MG63 (cell line): ENCODE measurements at regions not wholly inside any gene's neighbourhood (a gene's known extent, or its start where the extent isn't known, plus 50 kb on each side); places are given as distances from the start of the nearest gene placed in this dataset.

Experiments used
- DNase-seq: peaks from one replicate; pipeline ENCODE4 v3.0.0-alpha.2; 2020
- H3K27me3 ChIP-seq: fragments of 250-450 bp; sonication (Bioruptor Pico); 2 replicates; pipeline ENCODE4 v1.5.1; 2020; ENCODE audit warnings: mild to moderate bottlenecking, moderate library complexity
- H3K36me3 ChIP-seq: fragments of 250-450 bp; sonication (Bioruptor Pico); 2 replicates; pipeline ENCODE4 v1.5.1; 2020; ENCODE audit warnings: mild to moderate bottlenecking, moderate library complexity
- H3K4me3 ChIP-seq: fragments of 250-450 bp; sonication (Bioruptor Pico); 2 replicates; pipeline ENCODE4 v1.5.1; 2020; ENCODE audit warnings: mild to moderate bottlenecking, moderate library complexity
- H3K9me3 ChIP-seq: fragments of 250-450 bp; sonication (Bioruptor Pico); 2 replicates; pipeline ENCODE4 v1.5.1; 2020; ENCODE audit warnings: mild to moderate bottlenecking, moderate library complexity

GRCh38 chr11:45597097-45597496 is 68.3 kb downstream of the CHST1 start:
- Histone ChIP-seq H3K9me3 (no peaks in the 10 kb centered on the region), H3K27me3 (no peaks in the 10 kb centered on the region), H3K4me3 (no peak overlapping the region), H3K36me3 (no peaks in the 10 kb centered on the region)
- DNase-seq = no peak

- Histone ChIP-seq H3K27me3 (no peaks in the 10 kb centered on the region), H3K36me3 (no peaks in the 10 kb centered on the region), H3K9me3 (no peaks in the 10 kb centered on the region), H3K4me3 (no peak overlapping the region)
- no peak for DNase-seq
These were observed 68.9 kb downstream of the CHST1 start for GRCh38 chr11:45596571-45596970.

- Histone ChIP-seq H3K4me3 (no peak overlapping the region), H3K36me3 (no peaks in the 10 kb centered on the region), H3K27me3 (no peaks in the 10 kb centered on the region), H3K9me3 (no peaks in the 10 kb centered on the region)
- peak; percentile 17 for DNase-seq
These were observed 71.4 kb downstream of the CHST1 start for GRCh38 chr11:45593992-45594391.

- DNase-seq = no peak
- H3K4me3 ChIP-seq = no peak overlapping the region
- no peaks in the 10 kb centered on the region for H3K36me3 ChIP-seq
- no peaks in the 10 kb centered on the region for H3K9me3 ChIP-seq
- no peaks in the 10 kb centered on the region for H3K27me3 ChIP-seq
These were observed 72.8 kb downstream of the CHST1 start for GRCh38 chr11:45592636-45593035.

- no peaks in the 10 kb centered on the region for H3K27me3 ChIP-seq
- DNase-seq = peak; percentile 85
- H3K36me3 ChIP-seq = no peaks in the 10 kb centered on the region
- no peaks in the 10 kb centered on the region for H3K9me3 ChIP-seq
- H3K4me3 ChIP-seq = no peak overlapping the region
These were observed 74.7 kb downstream of the CHST1 start for GRCh38 chr11:45590743-45591142.

- no peak for DNase-seq
- Histone ChIP-seq H3K27me3 (0 out of 2 replicates have a peak, but pooled peaks cover 1% of the 10 kb centered on the region), H3K36me3 (no peaks in the 10 kb centered on the region), H3K9me3 (no peaks in the 10 kb centered on the region), H3K4me3 (no peak overlapping the region)
These were observed 80.2 kb downstream of the CHST1 start for GRCh38 chr11:45585205-45585604.

GRCh38 chr11:45583981-45584566 is 81.3 kb downstream of the CHST1 start:
- 0 out of 2 replicates have a peak, but pooled peaks cover 3% of the 10 kb centered on the region for H3K27me3 ChIP-seq
- no peak overlapping the region for H3K4me3 ChIP-seq
- H3K9me3 ChIP-seq = no peaks in the 10 kb centered on the region
- H3K36me3 ChIP-seq = no peaks in the 10 kb centered on the region
- DNase-seq = no peak

- peak; percentile 23 for DNase-seq
- Histone ChIP-seq H3K36me3 (no peaks in the 10 kb centered on the region), H3K9me3 (no peaks in the 10 kb centered on the region), H3K27me3 (0 out of 2 replicates have a peak, but pooled peaks cover 3% of the 10 kb centered on the region), H3K4me3 (no peak overlapping the region)
These were observed 85.0 kb downstream of the CHST1 start for GRCh38 chr11:45580399-45580798.

GRCh38 chr11:45578316-45578715 is 87.1 kb downstream of the CHST1 start:
- Histone ChIP-seq H3K36me3 (no peaks in the 10 kb centered on the region), H3K27me3 (0 out of 2 replicates have a peak, but pooled peaks cover 3% of the 10 kb centered on the region), H3K4me3 (no peak overlapping the region), H3K9me3 (no peaks in the 10 kb centered on the region)
- no peak for DNase-seq

GRCh38 chr11:45577752-45578151 is 87.7 kb downstream of the CHST1 start:
- Histone ChIP-seq H3K27me3 (0 out of 2 replicates have a peak, but pooled peaks cover 3% of the 10 kb centered on the region), H3K4me3 (no peak overlapping the region), H3K9me3 (no peaks in the 10 kb centered on the region), H3K36me3 (no peaks in the 10 kb centered on the region)
- no peak for DNase-seq

GRCh38 chr11:45576461-45577215 is 88.8 kb downstream of the CHST1 start:
- H3K36me3 ChIP-seq = no peaks in the 10 kb centered on the region
- peak; percentile 47 for DNase-seq
- H3K27me3 ChIP-seq = 0 out of 2 replicates have a peak, but pooled peaks cover 3% of the 10 kb centered on the region
- H3K4me3 ChIP-seq = no peak overlapping the region
- H3K9me3 ChIP-seq = no peaks in the 10 kb centered on the region

GRCh38 chr11:45573728-45574127 is 91.7 kb downstream of the CHST1 start:
- Histone ChIP-seq H3K27me3 (no peaks in the 10 kb centered on the region), H3K4me3 (no peak overlapping the region), H3K36me3 (no peaks in the 10 kb centered on the region), H3K9me3 (no peaks in the 10 kb centered on the region)
- no peak for DNase-seq

- DNase-seq = no peak
- Histone ChIP-seq H3K4me3 (no peak overlapping the region), H3K27me3 (no peaks in the 10 kb centered on the region), H3K9me3 (no peaks in the 10 kb centered on the region), H3K36me3 (no peaks in the 10 kb centered on the region)
These were observed 92.9 kb downstream of the CHST1 start for GRCh38 chr11:45572354-45573123.

GRCh38 chr11:45569776-45570175 is 95.6 kb downstream of the CHST1 start:
- no peak for DNase-seq
- Histone ChIP-seq H3K9me3 (no peaks in the 10 kb centered on the region), H3K36me3 (no peaks in the 10 kb centered on the region), H3K27me3 (no peaks in the 10 kb centered on the region), H3K4me3 (no peak overlapping the region)

GRCh38 chr11:45568049-45568448 is 97.4 kb downstream of the CHST1 start:
- H3K4me3 ChIP-seq = no peak overlapping the region
- H3K36me3 ChIP-seq = no peaks in the 10 kb centered on the region
- DNase-seq = no peak
- no peaks in the 10 kb centered on the region for H3K9me3 ChIP-seq
- no peaks in the 10 kb centered on the region for H3K27me3 ChIP-seq

GRCh38 chr11:45565446-45565988 is 99.9 kb downstream of the CHST1 start:
- no peaks in the 10 kb centered on the region for H3K9me3 ChIP-seq
- DNase-seq = no peak
- H3K4me3 ChIP-seq = no peak overlapping the region
- no peaks in the 10 kb centered on the region for H3K36me3 ChIP-seq
- no peaks in the 10 kb centered on the region for H3K27me3 ChIP-seq

- Histone ChIP-seq H3K4me3 (no peak overlapping the region), H3K27me3 (no peaks in the 10 kb centered on the region), H3K9me3 (no peaks in the 10 kb centered on the region), H3K36me3 (no peaks in the 10 kb centered on the region)
- DNase-seq = no peak
These were observed 101.6 kb downstream of the CHST1 start for GRCh38 chr11:45563810-45564209.
